Natural killer cell treated with Interleukin-12 subunit alpha and Interleukin-12 subunit beta and Interleukin-15 and Interleukin-18, amount 100 ng/mL, for 72 hours (primary cell): ENCODE measurements at regions not wholly inside any gene's neighbourhood (a gene's known extent, or its start where the extent isn't known, plus 50 kb on each side); places are given as distances from the start of the nearest gene placed in this dataset.
"Not testable (repeated sequence)": the region's sequence is repeated elsewhere in the genome, so short reads cannot be mapped to it uniquely, and the experiment has no call there.

ENCODE experiments used
- ATAC-seq, 2 donors: fragments of 150-1000 bp; cut with Tn5 transposase in 1 of 2; sonication (Bioruptor Pico), chemical (Tn5 transposase) in 1 of 2; 2 replicates each; pipeline ENCODE4 v1.10.0; 2021
- DNase-seq: peaks from one replicate; pipeline ENCODE4 v3.0.0; 2022; ENCODE audit warnings: low spot score
- H3K27ac Mint-ChIP-seq, 2 donors: 1 replicate in 1 of 2; 2 replicates in 1 of 2; pipeline ENCODE4 v1.8.0; 2022; ENCODE audit warnings: mixed read lengths in 2 of 2, mild to moderate bottlenecking in 1 of 2, moderate library complexity in 1 of 2
- H3K27me3 Mint-ChIP-seq, 2 donors: 1 replicate in 1 of 2; 2 replicates in 1 of 2; pipeline ENCODE4 v1.8.0; 2022; ENCODE audit warnings: mixed read lengths in 2 of 2
- H3K36me3 Mint-ChIP-seq: one replicate; pipeline ENCODE4 v1.8.0; 2022; ENCODE audit warnings: mixed read lengths
- H3K4me1 Mint-ChIP-seq, 2 donors: 1 replicate in 1 of 2; 2 replicates in 1 of 2; pipeline ENCODE4 v1.8.0; 2022; ENCODE audit warnings: low read depth in 2 of 2, mixed read lengths in 2 of 2, mild to moderate bottlenecking in 1 of 2
- H3K4me3 Mint-ChIP-seq: one replicate; pipeline ENCODE4 v1.8.0; 2022; ENCODE audit warnings: mixed read lengths
- H3K9me3 Mint-ChIP-seq: 2 replicates; pipeline ENCODE4 v1.8.0; 2022; ENCODE audit warnings: mixed read lengths

- H3K27ac Mint-ChIP-seq: no peak overlapping the region
- no peaks in the 10 kb centered on the region for H3K9me3 Mint-ChIP-seq
- no peaks in the 10 kb centered on the region for H3K4me1 Mint-ChIP-seq
- no peak overlapping the region for H3K4me3 Mint-ChIP-seq
- no peaks in the 10 kb centered on the region for H3K36me3 Mint-ChIP-seq
- ATAC-seq (no peak), DNase-seq (no peak)
- H3K27me3 Mint-ChIP-seq: peaks cover 5 to 37% of the 10 kb centered on the region in 2 donors
Measured at GRCh38 chr2:219851169-219851568, 223.7 kb downstream of the SLC4A3 start.

- no peaks in the 10 kb centered on the region for H3K4me1 Mint-ChIP-seq
- ATAC-seq (no peak), DNase-seq (no peak)
- H3K4me3 Mint-ChIP-seq: no peak overlapping the region
- no peaks in the 10 kb centered on the region for H3K9me3 Mint-ChIP-seq
- peaks cover 5 to 40% of the 10 kb centered on the region in 2 donors for H3K27me3 Mint-ChIP-seq
- H3K27ac Mint-ChIP-seq: no peak overlapping the region
- H3K36me3 Mint-ChIP-seq: no peaks in the 10 kb centered on the region
Measured at GRCh38 chr2:219851801-219852481, 224.5 kb downstream of the SLC4A3 start.

GRCh38 chr2:219852626-219853025 lies 225.2 kb downstream of the SLC4A3 start:
- Mint-ChIP-seq H3K36me3 (no peaks in the 10 kb centered on the region), H3K27me3 (peaks cover 5 to 38% of the 10 kb centered on the region in 2 donors), H3K4me3 (no peak overlapping the region), H3K4me1 (no peaks in the 10 kb centered on the region), H3K27ac (no peak overlapping the region), H3K9me3 (no peaks in the 10 kb centered on the region)
- ATAC-seq (no peak), DNase-seq (no peak)

GRCh38 chr2:219856602-219857001 lies 229.2 kb downstream of the SLC4A3 start:
- Mint-ChIP-seq H3K4me1 (no peaks in the 10 kb centered on the region), H3K4me3 (no peak overlapping the region), H3K9me3 (no peaks in the 10 kb centered on the region), H3K27ac (no peak overlapping the region), H3K36me3 (no peaks in the 10 kb centered on the region), H3K27me3 (peaks cover 5 to 28% of the 10 kb centered on the region in 2 donors)
- ATAC-seq (no peak), DNase-seq (no peak)

GRCh38 chr2:219857751-219858150 lies 230.3 kb downstream of the SLC4A3 start:
- Mint-ChIP-seq H3K36me3 (no peaks in the 10 kb centered on the region), H3K4me1 (no peaks in the 10 kb centered on the region), H3K9me3 (no peaks in the 10 kb centered on the region), H3K27ac (no peak overlapping the region), H3K4me3 (no peak overlapping the region), H3K27me3 (peaks cover 3 to 28% of the 10 kb centered on the region in 2 donors)
- ATAC-seq (no peak), DNase-seq (no peak)

GRCh38 chr2:219861307-219861706 lies 233.9 kb downstream of the SLC4A3 start:
- DNase-seq (no peak), ATAC-seq (no peak)
- Mint-ChIP-seq H3K4me1 (no peaks in the 10 kb centered on the region), H3K36me3 (no peaks in the 10 kb centered on the region), H3K4me3 (no peak overlapping the region), H3K27ac (no peak overlapping the region), H3K27me3 (peaks cover 2 to 21% of the 10 kb centered on the region in 2 donors), H3K9me3 (no peaks in the 10 kb centered on the region)

- Mint-ChIP-seq H3K4me1 (no peaks in the 10 kb centered on the region), H3K27ac (no peak overlapping the region)
- no peak for ATAC-seq
Measured at GRCh38 chr2:219864154-219864553, 236.7 kb downstream of the SLC4A3 start.

GRCh38 chr2:219868635-219869034 lies 241.2 kb downstream of the SLC4A3 start:
- no peak overlapping the region for H3K4me3 Mint-ChIP-seq
- H3K36me3 Mint-ChIP-seq: no peaks in the 10 kb centered on the region
- H3K4me1 Mint-ChIP-seq: no peaks in the 10 kb centered on the region
- H3K27me3 Mint-ChIP-seq: peaks cover 0 to 11% of the 10 kb centered on the region in 2 donors
- ATAC-seq (no peak), DNase-seq (no peak)
- H3K9me3 Mint-ChIP-seq: no peaks in the 10 kb centered on the region
- H3K27ac Mint-ChIP-seq: no peak overlapping the region

More at GRCh38 chr2:219864154-219864553, 236.7 kb downstream of the SLC4A3 start:
- H3K4me3 Mint-ChIP-seq: no peak overlapping the region
- peaks cover 2 to 17% of the 10 kb centered on the region in 2 donors for H3K27me3 Mint-ChIP-seq
- H3K36me3 Mint-ChIP-seq: no peaks in the 10 kb centered on the region
- no peaks in the 10 kb centered on the region for H3K9me3 Mint-ChIP-seq
- no peak for DNase-seq

GRCh38 chr2:219870041-219870440 lies 242.6 kb downstream of the SLC4A3 start:
- ATAC-seq (no peak), DNase-seq (no peak)
- Mint-ChIP-seq H3K4me1 (no peaks in the 10 kb centered on the region), H3K27ac (no peak overlapping the region), H3K9me3 (no peaks in the 10 kb centered on the region), H3K27me3 (peaks cover 0 to 11% of the 10 kb centered on the region in 2 donors), H3K4me3 (no peak overlapping the region), H3K36me3 (no peaks in the 10 kb centered on the region)

- H3K27me3 Mint-ChIP-seq: peaks cover 0 to 3% of the 10 kb centered on the region in 2 donors
- no peak overlapping the region for H3K4me3 Mint-ChIP-seq
Measured at GRCh38 chr2:219871351-219871750, 243.9 kb downstream of the SLC4A3 start.

GRCh38 chr2:219875036-219875435 lies 247.6 kb downstream of the SLC4A3 start:
- Mint-ChIP-seq H3K36me3 (no peaks in the 10 kb centered on the region), H3K27ac (no peak overlapping the region)

More at GRCh38 chr2:219871351-219871750, 243.9 kb downstream of the SLC4A3 start:
- H3K9me3 Mint-ChIP-seq: no peaks in the 10 kb centered on the region
- no peak overlapping the region for H3K27ac Mint-ChIP-seq
- ATAC-seq (no peak), DNase-seq (no peak)
- H3K4me1 Mint-ChIP-seq: no peaks in the 10 kb centered on the region
- H3K36me3 Mint-ChIP-seq: no peaks in the 10 kb centered on the region

GRCh38 chr2:219875986-219876385 lies 248.6 kb downstream of the SLC4A3 start:
- not testable (repeated sequence) for H3K27me3 Mint-ChIP-seq, H3K36me3 Mint-ChIP-seq, H3K27ac Mint-ChIP-seq

More at GRCh38 chr2:219875036-219875435, 247.6 kb downstream of the SLC4A3 start:
- ATAC-seq (no peak), DNase-seq (no peak)
- Mint-ChIP-seq H3K27me3 (no peaks in the 10 kb centered on the region), H3K9me3 (no peaks in the 10 kb centered on the region), H3K4me3 (no peak overlapping the region), H3K4me1 (no peaks in the 10 kb centered on the region)

GRCh38 chr2:219876931-219877330 lies 249.5 kb downstream of the SLC4A3 start:
- H3K9me3 Mint-ChIP-seq: no peaks in the 10 kb centered on the region
- H3K27ac Mint-ChIP-seq: no peak overlapping the region
- no peaks in the 10 kb centered on the region for H3K4me1 Mint-ChIP-seq
- H3K27me3 Mint-ChIP-seq: no peaks in the 10 kb centered on the region
- no peak for DNase-seq
- no peaks in the 10 kb centered on the region for H3K36me3 Mint-ChIP-seq
- ATAC-seq: no peak
- no peak overlapping the region for H3K4me3 Mint-ChIP-seq

More at GRCh38 chr2:219875986-219876385, 248.6 kb downstream of the SLC4A3 start:
- H3K9me3 Mint-ChIP-seq, H3K4me1 Mint-ChIP-seq, H3K4me3 Mint-ChIP-seq, ATAC-seq, DNase-seq: not testable (repeated sequence)

GRCh38 chr2:219877728-219878127 lies 250.3 kb downstream of the SLC4A3 start:
- DNase-seq (no peak), ATAC-seq (no peak)
- Mint-ChIP-seq H3K36me3 (no peaks in the 10 kb centered on the region), H3K4me3 (no peak overlapping the region), H3K9me3 (no peaks in the 10 kb centered on the region), H3K27me3 (no peaks in the 10 kb centered on the region), H3K4me1 (no peaks in the 10 kb centered on the region), H3K27ac (no peak overlapping the region)

GRCh38 chr2:219878516-219878915 lies 251.1 kb downstream of the SLC4A3 start:
- ATAC-seq: no peak
- H3K27ac Mint-ChIP-seq: no peak overlapping the region
- H3K9me3 Mint-ChIP-seq: no peaks in the 10 kb centered on the region
- no peaks in the 10 kb centered on the region for H3K36me3 Mint-ChIP-seq
- H3K4me1 Mint-ChIP-seq: no peaks in the 10 kb centered on the region
- DNase-seq: no peak
- H3K4me3 Mint-ChIP-seq: no peak overlapping the region
- no peaks in the 10 kb centered on the region for H3K27me3 Mint-ChIP-seq
